ENCODE measurements at regions not wholly inside any gene's neighbourhood (a gene's known extent, or its start where the extent isn't known, plus 50 kb on each side); places are given as distances from the start of the nearest gene placed in this dataset.

DNA sequence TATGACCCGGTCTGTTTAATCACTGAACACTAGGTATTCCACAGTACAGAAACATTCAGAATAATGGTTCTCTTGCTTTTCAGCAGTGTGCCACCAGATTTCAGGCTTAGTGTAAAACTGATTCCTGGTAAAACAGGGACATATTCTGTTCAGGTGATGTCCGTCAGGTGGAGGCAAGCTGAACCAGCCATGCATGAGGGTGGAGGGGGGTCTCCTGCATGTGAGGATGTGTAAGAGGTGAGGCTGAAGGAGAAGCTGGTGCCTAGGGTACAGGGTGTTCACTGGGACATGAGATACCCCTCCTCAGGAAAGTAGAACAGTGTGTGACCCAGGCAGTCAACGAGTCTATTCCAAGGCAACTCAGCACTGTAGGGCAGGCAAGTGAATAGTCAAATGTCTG lies 563.9 kb downstream of the BNC2 start:
- TF ChIP-seq, protein P1, sequence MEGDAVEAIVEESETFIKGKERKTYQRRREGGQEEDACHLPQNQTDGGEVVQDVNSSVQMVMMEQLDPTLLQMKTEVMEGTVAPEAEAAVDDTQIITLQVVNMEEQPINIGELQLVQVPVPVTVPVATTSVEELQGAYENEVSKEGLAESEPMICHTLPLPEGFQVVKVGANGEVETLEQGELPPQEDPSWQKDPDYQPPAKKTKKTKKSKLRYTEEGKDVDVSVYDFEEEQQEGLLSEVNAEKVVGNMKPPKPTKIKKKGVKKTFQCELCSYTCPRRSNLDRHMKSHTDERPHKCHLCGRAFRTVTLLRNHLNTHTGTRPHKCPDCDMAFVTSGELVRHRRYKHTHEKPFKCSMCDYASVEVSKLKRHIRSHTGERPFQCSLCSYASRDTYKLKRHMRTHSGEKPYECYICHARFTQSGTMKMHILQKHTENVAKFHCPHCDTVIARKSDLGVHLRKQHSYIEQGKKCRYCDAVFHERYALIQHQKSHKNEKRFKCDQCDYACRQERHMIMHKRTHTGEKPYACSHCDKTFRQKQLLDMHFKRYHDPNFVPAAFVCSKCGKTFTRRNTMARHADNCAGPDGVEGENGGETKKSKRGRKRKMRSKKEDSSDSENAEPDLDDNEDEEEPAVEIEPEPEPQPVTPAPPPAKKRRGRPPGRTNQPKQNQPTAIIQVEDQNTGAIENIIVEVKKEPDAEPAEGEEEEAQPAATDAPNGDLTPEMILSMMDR (IDR thresholded peaks at IDR 0.05), result no peak
- no peak for TF ChIP-seq POLR2A (IDR thresholded peaks at IDR 0.05)

All from adrenal gland (tissue), 5 donors.